NCI-H1930 (cell line): ENCODE measurements at regions not wholly inside any gene's neighbourhood (a gene's known extent, or its start where the extent isn't known, plus 50 kb on each side); places are given as distances from the start of the nearest gene placed in this dataset.
"Not testable (repeated sequence)": the region's sequence is repeated elsewhere in the genome, so short reads cannot be mapped to it uniquely, and the experiment has no call there.

Source experiments
- DNase-seq, 2 experiments: peaks; one replicate each; lab custom pipeline; 2025; lab: John Stamatoyannopoulos, UW

- no peak for DNase-seq
These were observed 107.9 kb upstream of the FAM174B start for GRCh38 chr15:92763459-92763858.

- DNase-seq, result not testable (repeated sequence)
These were observed 112.6 kb upstream of the FAM174B start for GRCh38 chr15:92768131-92768530.

GRCh38 chr15:92770641-92771040, 115.1 kb upstream of the FAM174B start:
- DNase-seq, result no peak

- DNase-seq, result no peak
These were observed 116.5 kb upstream of the FAM174B start for GRCh38 chr15:92772061-92772460.

- DNase-seq, result no peak
These were observed 117.2 kb upstream of the FAM174B start for GRCh38 chr15:92772626-92773244.

GRCh38 chr15:92773340-92773739, 117.8 kb upstream of the FAM174B start:
- DNase-seq, result no peak

GRCh38 chr15:92779874-92780273, 120.2 kb upstream of the CHD2 start:
- no peak for DNase-seq

GRCh38 chr15:92780843-92781242, 119.3 kb upstream of the CHD2 start:
- DNase-seq, result peak in 1 of 2 experiments; percentile 1

- DNase-seq, result no peak
These were observed 118.1 kb upstream of the CHD2 start for GRCh38 chr15:92781925-92782453.

GRCh38 chr15:92787116-92787515, 113.0 kb upstream of the CHD2 start:
- no peak for DNase-seq

- DNase-seq, result no peak
These were observed 111.9 kb upstream of the CHD2 start for GRCh38 chr15:92788196-92788595.

- DNase-seq, result not testable (repeated sequence)
These were observed 111.3 kb upstream of the CHD2 start for GRCh38 chr15:92788793-92789192.

GRCh38 chr15:92796161-92796611, 103.9 kb upstream of the CHD2 start:
- no peak for DNase-seq

- DNase-seq, result peak in 1 of 2 experiments; percentile 61
These were observed 102.7 kb upstream of the CHD2 start for GRCh38 chr15:92797168-92798052.

GRCh38 chr15:92800013-92800412, 100.1 kb upstream of the CHD2 start:
- no peak for DNase-seq

- not testable (repeated sequence) for DNase-seq
These were observed 99.6 kb upstream of the CHD2 start for GRCh38 chr15:92800416-92801055.

GRCh38 chr15:92801056-92801773, 98.9 kb upstream of the CHD2 start:
- not testable (repeated sequence) for DNase-seq

GRCh38 chr15:92801774-92802464, 98.2 kb upstream of the CHD2 start:
- DNase-seq, result no peak

GRCh38 chr15:92803536-92803851, 96.6 kb upstream of the CHD2 start:
- DNase-seq, result no peak

GRCh38 chr15:92803852-92804609, 96.1 kb upstream of the CHD2 start:
- peak in 1 of 2 experiments; percentile 47 for DNase-seq

- not testable (repeated sequence) for DNase-seq
These were observed 95.6 kb upstream of the CHD2 start for GRCh38 chr15:92804610-92804936.
